ENCODE measurements at regions not wholly inside any gene's neighbourhood (a gene's known extent, or its start where the extent isn't known, plus 50 kb on each side); places are given as distances from the start of the nearest gene placed in this dataset.

GRCh38 chr16:80915079-80915450 is 91.6 kb downstream of the CMC2 start:
- Histone ChIP-seq H3K27me3 (no peaks in the 10 kb centered on the region), H3K9me3 (peaks cover 0 to 10% (median 0%) of the 10 kb centered on the region in 11 donors), H3K36me3 (no peaks in the 10 kb centered on the region), H3K4me3 (no peak overlapping the region), H3K27ac (no peak overlapping the region), H3K4me1 (no peaks in the 10 kb centered on the region)
- no peak for ATAC-seq
- WGBS, 2 donors = 83 to 97% methylated on average over 3 of the region's 3 CpGs
- no peak for DNase-seq
- intact Hi-C loops (cut with DNase I) = no loop called here
- TF ChIP-seq CTCF (IDR thresholded peaks at IDR 0.05) = no peak

GRCh38 chr16:80914379-80915078 is 92.2 kb downstream of the CMC2 start:
- Histone ChIP-seq H3K27ac (no peak overlapping the region), H3K4me1 (no peaks in the 10 kb centered on the region), H3K9me3 (peaks cover 0 to 10% (median 0%) of the 10 kb centered on the region in 11 donors), H3K36me3 (no peaks in the 10 kb centered on the region), H3K27me3 (no peaks in the 10 kb centered on the region), H3K4me3 (no peak overlapping the region)
- no peak for TF ChIP-seq CTCF (IDR thresholded peaks at IDR 0.05)
- intact Hi-C loops (cut with DNase I) = no loop called here
- WGBS, 2 donors = 90 to 91% methylated on average over 10 of the region's 10 CpGs
- ATAC-seq = no peak
- DNase-seq = no peak

- peaks cover 0 to 10% (median 0%) of the 10 kb centered on the region in 11 donors for H3K9me3 ChIP-seq
- H3K27me3 ChIP-seq = no peaks in the 10 kb centered on the region
- no peaks in the 10 kb centered on the region for H3K4me1 ChIP-seq
- TF ChIP-seq CTCF (IDR thresholded peaks at IDR 0.05) = no peak
- H3K27ac ChIP-seq = no peak overlapping the region
- intact Hi-C loops (cut with DNase I) = no loop called here
- WGBS, 2 donors = 92 to 93% methylated on average over 4 of the region's 4 CpGs
- DNase-seq = no peak
- H3K4me3 ChIP-seq = no peak overlapping the region
- no peaks in the 10 kb centered on the region for H3K36me3 ChIP-seq
- ATAC-seq = no peak
Observed at GRCh38 chr16:80913397-80913796, 93.3 kb downstream of the CMC2 start.

GRCh38 chr16:80912651-80913050 is 94.0 kb downstream of the CMC2 start:
- no peak for TF ChIP-seq CTCF (IDR thresholded peaks at IDR 0.05)
- Histone ChIP-seq H3K9me3 (peaks cover 0 to 10% (median 0%) of the 10 kb centered on the region in 11 donors), H3K27me3 (no peaks in the 10 kb centered on the region), H3K27ac (no peak overlapping the region), H3K36me3 (no peaks in the 10 kb centered on the region), H3K4me1 (no peaks in the 10 kb centered on the region), H3K4me3 (no peak overlapping the region)
- ATAC-seq (no peak), DNase-seq (no peak)
- WGBS, 2 donors = 75 to 76% methylated on average over 4 of the region's 4 CpGs
- intact Hi-C loops (cut with DNase I) = no loop called here

All from heart right ventricle (tissue), 16 donors.